Chondrocyte (in vitro differentiated cells): ENCODE measurements at regions not wholly inside any gene's neighbourhood (a gene's known extent, or its start where the extent isn't known, plus 50 kb on each side); places are given as distances from the start of the nearest gene placed in this dataset.
"Not testable (repeated sequence)": the region's sequence is repeated elsewhere in the genome, so short reads cannot be mapped to it uniquely, and the experiment has no call there.

ENCODE experiments used
- DNase-seq: peaks from one replicate; pipeline ENCODE4 v3.0.0; 2021; ENCODE audit warnings: mixed read lengths, low spot score
- H3K27ac Mint-ChIP-seq: one replicate; pipeline ENCODE4 v1.8.0; 2021; ENCODE audit warnings: mild to moderate bottlenecking, moderate library complexity, mixed read lengths; ENCODE audit not compliant: unreplicated experiment
- H3K27me3 Mint-ChIP-seq: 2 replicates; pipeline ENCODE4 v1.8.0; 2021; ENCODE audit warnings: low read depth, mixed read lengths
- H3K36me3 Mint-ChIP-seq: 2 replicates; pipeline ENCODE4 v1.8.0; 2021; ENCODE audit warnings: low read depth, mixed read lengths
- H3K4me1 Mint-ChIP-seq: 2 replicates; pipeline ENCODE4 v1.8.0; 2021; ENCODE audit warnings: low read depth, mild to moderate bottlenecking, mixed read lengths
- H3K4me3 Mint-ChIP-seq: one replicate; pipeline ENCODE4 v1.8.0; 2021; ENCODE audit warnings: mild to moderate bottlenecking, moderate library complexity, mixed read lengths; ENCODE audit not compliant: unreplicated experiment
- H3K9me3 Mint-ChIP-seq: 2 replicates; pipeline ENCODE4 v1.8.0; 2021; ENCODE audit warnings: low read depth, mixed read lengths
- TF ChIP-seq, protein P1 (sequence below): fragments of 200-600 bp; sonication (generic); IDR thresholded peaks from 2 replicates; pipeline ENCODE4 v1.5.0; 2021; ENCODE audit warnings: antibody characterized with exemption, mild to moderate bottlenecking, moderate library complexity

DNA sequence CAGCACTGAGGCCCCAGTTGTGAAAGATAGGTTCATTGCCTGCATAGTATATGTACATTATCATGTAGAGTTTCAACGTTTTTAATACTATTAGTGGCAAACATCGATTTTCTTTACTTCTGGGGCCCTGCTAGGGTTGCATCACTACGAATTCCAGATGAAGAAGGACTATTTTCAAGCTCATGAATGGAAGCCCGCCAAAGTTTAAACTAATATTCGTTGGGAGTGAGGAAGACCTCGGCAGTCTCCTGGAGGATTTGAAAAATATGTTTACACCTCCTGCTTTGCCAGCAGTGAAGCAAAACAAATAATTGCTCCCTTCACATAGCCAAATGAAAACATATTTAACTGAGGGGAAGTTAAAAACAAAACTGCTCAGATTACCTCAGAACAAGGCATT, 672.9 kb upstream of the NOVA1 start:
- Mint-ChIP-seq H3K4me1 (no peaks in the 10 kb centered on the region), H3K4me3 (no peak overlapping the region), H3K27me3 (no peaks in the 10 kb centered on the region), H3K27ac (no peak overlapping the region), H3K36me3 (no peaks in the 10 kb centered on the region), H3K9me3 (peaks cover 11% of the 10 kb centered on the region)
- TF ChIP-seq, protein P1, sequence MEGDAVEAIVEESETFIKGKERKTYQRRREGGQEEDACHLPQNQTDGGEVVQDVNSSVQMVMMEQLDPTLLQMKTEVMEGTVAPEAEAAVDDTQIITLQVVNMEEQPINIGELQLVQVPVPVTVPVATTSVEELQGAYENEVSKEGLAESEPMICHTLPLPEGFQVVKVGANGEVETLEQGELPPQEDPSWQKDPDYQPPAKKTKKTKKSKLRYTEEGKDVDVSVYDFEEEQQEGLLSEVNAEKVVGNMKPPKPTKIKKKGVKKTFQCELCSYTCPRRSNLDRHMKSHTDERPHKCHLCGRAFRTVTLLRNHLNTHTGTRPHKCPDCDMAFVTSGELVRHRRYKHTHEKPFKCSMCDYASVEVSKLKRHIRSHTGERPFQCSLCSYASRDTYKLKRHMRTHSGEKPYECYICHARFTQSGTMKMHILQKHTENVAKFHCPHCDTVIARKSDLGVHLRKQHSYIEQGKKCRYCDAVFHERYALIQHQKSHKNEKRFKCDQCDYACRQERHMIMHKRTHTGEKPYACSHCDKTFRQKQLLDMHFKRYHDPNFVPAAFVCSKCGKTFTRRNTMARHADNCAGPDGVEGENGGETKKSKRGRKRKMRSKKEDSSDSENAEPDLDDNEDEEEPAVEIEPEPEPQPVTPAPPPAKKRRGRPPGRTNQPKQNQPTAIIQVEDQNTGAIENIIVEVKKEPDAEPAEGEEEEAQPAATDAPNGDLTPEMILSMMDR: no peak
- DNase-seq: no peak

DNA sequence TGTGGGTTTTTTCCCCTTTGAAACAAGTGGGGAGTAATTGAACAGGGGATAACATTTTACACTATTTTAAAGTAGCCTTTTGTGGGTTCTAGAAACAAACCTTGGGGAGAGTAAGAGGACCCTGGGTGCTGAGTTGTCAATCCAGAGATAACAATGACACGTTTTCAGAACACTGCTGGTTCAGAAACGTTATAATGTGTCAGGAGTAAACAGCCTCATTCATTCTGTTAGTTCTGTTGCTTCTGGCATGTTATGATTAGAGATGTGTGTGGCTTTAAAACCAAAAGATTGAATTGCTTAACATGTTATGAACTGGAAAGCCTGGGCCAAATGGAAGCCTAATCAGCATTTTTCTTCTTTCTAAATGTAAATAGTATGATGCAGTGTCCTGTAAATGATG, 680.5 kb upstream of the NOVA1 start:
- Mint-ChIP-seq H3K27me3 (no peaks in the 10 kb centered on the region), H3K9me3 (peaks cover 21% of the 10 kb centered on the region), H3K27ac (no peak overlapping the region), H3K4me1 (no peaks in the 10 kb centered on the region), H3K36me3 (no peaks in the 10 kb centered on the region), H3K4me3 (no peak overlapping the region)
- DNase-seq: no peak
- TF ChIP-seq, protein P1: no peak

DNA sequence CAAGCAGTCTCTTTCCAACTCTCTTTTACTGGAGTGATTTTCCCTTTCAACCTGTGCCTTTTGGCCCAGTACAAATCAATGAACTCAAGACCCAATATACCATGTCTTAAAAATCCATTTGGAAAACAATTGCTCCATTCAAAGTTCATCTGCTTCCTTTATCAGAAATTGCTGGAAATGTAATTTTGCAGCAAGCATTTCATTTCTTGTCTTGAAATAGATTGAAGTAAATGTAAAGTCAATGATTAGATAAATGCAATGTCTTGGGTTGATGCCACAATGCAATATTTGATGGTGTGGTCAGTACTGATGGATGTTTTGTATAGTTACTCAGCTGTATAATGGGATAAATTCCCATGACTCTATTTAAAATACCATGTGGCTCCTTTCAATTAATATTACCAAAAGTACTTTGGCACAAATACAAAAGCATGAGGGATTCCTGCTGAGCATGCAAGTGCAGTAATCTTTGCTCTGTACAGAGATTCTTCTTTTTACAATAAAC, 707.7 kb upstream of the NOVA1 start:
- H3K9me3 Mint-ChIP-seq: peaks cover 39% of the 10 kb centered on the region
- H3K27ac Mint-ChIP-seq: no peak overlapping the region

DNA sequence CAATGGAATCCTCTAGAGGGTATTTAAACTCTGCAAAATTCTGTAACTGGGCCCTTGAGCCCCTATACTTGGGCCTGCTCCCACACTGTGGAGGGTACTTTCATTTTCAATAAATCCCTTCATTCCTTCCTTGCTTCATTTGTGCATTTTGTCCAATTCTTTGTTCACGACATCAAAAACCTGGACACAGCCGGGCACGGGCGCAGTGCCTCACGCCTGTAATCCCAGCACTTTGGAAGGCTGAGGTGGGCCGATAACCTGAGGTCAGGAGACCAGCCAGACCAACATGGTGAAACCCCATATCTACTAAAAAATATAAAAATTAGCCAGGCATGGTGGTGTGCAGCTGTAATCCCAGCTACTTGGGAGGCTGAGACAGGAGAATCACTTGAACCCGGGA, 714.9 kb upstream of the NOVA1 start:
- DNase-seq, H3K27ac Mint-ChIP-seq, H3K36me3 Mint-ChIP-seq, H3K27me3 Mint-ChIP-seq, H3K4me3 Mint-ChIP-seq, H3K4me1 Mint-ChIP-seq: not testable (repeated sequence)
- H3K9me3 Mint-ChIP-seq: peaks cover 36% of the 10 kb centered on the region

More for the DNA sequence above, 707.7 kb upstream of the NOVA1 start:
- H3K27me3 Mint-ChIP-seq: no peaks in the 10 kb centered on the region
- DNase-seq: no peak
- H3K4me3 Mint-ChIP-seq: no peak overlapping the region
- no peaks in the 10 kb centered on the region for H3K36me3 Mint-ChIP-seq
- TF ChIP-seq, protein P1: no peak
- H3K4me1 Mint-ChIP-seq: no peaks in the 10 kb centered on the region

DNA sequence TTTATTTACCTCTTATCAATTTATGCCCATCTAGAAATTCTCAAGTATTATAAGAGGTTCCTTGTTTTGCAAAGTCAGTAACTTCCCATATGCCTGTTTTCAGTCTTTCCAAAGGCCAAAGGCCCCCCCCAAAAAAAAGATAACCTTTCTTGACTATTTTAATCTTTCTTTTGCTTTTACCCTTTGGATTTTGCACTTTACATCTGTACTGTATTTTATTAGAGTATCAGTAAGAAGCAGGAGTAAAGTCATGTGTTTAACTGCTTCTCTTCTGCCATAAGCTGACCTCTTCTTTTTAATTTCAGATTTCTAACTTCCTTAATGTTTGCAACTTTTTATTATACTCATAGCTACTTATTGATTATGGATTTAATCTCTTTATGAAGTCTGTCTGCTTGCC, 716.4 kb upstream of the NOVA1 start:
- Mint-ChIP-seq H3K4me3 (no peak overlapping the region), H3K27me3 (no peaks in the 10 kb centered on the region), H3K4me1 (no peaks in the 10 kb centered on the region), H3K27ac (no peak overlapping the region), H3K9me3 (peaks cover 26% of the 10 kb centered on the region), H3K36me3 (no peaks in the 10 kb centered on the region)
- TF ChIP-seq, protein P1: no peak
- DNase-seq: no peak

DNA sequence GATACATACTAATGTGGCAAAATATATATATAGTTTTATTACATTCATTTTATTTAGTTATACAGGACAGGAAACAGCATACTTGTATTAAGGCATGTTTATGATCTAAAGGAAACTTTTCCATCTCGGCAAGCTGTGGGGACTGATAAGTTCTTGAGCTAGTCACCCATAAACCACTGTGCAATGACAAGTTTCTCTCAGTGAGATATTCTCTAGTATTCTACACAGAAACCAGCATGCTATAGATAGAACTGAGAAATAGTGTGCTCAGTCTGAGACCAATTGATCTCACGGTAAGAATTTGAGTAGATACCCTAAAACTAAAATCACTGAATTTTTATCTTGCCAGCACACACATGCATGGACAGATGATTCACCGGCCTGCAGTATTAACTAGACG, 717.6 kb upstream of the NOVA1 start:
- DNase-seq: no peak
- no peak overlapping the region for H3K4me3 Mint-ChIP-seq
- TF ChIP-seq, protein P1: no peak
- no peak overlapping the region for H3K27ac Mint-ChIP-seq
- H3K27me3 Mint-ChIP-seq: no peaks in the 10 kb centered on the region
- H3K4me1 Mint-ChIP-seq: no peaks in the 10 kb centered on the region
- H3K36me3 Mint-ChIP-seq: no peaks in the 10 kb centered on the region
- peaks cover 18% of the 10 kb centered on the region for H3K9me3 Mint-ChIP-seq
